GM18498 (cell line): ENCODE measurements at regions not wholly inside any gene's neighbourhood (a gene's known extent, or its start where the extent isn't known, plus 50 kb on each side); places are given as distances from the start of the nearest gene placed in this dataset.
"Not testable (repeated sequence)": the region's sequence is repeated elsewhere in the genome, so short reads cannot be mapped to it uniquely, and the experiment has no call there.

ENCODE experiments used
- ATAC-seq: cut with Tn5 transposase; IDR thresholded peaks from one replicate; pipeline ENCODE4 v1.9.1; 2021; ENCODE audit warnings: mild to moderate bottlenecking, moderate library complexity; ENCODE audit not compliant: unreplicated experiment

DNA sequence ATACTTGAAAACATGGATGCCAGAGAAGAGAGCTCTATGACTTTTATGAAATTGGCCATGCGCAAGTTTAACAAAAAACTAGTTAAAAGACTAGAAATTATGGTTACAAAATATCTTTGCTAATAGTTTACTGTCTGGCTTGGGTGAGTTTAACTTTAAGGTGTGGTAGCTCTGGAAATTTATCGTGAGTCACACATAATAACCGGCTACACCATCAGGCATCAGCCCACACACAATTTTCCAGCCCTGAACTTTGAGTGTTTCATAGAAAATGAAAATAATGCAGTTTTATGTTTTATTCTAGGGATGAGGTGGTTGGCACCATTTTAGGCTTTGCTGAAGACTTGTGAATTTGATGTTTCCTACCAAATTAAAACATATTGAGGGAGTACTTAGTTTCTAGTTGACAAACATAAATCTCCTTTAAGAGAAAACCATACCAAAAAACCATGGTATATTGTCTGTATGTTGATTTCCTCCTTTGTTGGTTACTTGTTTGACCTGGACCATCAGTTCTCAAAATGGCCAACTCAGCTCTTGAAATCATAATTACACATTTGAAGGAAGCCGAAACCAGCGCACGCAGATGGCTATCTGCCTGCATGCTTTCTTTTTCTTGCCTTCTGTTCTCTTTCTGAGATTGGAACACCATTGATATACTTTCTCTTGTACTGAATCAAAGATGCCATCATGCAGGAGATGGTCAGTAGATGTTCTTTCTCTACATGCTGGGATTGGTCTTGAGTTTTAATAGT is 125.1 kb downstream of the AKAP11 start:
- no peak for ATAC-seq

GRCh38 chr13:42398533-42398932 is 126.6 kb downstream of the AKAP11 start:
- ATAC-seq: no peak

GRCh38 chr13:42400188-42400833 is 128.4 kb downstream of the AKAP11 start:
- ATAC-seq: no peak

GRCh38 chr13:42401376-42401775 is 129.4 kb downstream of the AKAP11 start:
- ATAC-seq: no peak

DNA sequence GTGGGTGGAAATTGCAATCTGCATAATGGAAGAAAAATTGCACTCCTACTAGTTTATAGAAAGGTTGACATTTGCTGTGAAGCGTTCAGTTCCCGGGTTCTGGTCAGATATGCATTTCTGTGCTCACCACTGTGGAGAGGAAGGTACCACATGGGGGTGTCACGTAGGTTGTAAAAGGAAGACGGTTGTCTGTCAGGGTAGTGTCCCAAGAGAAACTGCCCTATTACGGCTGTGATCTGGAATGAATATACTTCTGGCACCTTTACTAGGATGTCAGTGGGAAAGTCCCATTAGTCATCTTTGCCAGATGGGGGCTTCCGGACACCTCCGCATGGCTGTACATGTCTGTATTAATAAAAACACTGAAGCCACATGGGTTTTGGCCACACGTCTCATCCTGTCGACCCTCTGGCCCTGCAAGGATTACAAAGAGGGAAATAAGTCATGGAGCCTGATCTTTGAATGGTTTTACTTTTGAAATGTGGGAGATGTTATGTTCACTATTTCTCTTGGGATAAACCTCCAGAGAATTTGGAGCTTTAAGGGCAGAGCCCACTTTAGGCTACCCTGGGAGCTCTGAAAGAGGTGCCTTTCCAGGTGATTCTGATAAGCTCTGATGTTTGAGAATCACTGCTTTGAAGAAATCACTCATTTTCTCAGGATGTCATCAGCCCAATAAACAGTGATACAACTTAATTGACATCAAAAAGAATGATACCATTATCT is 133.9 kb downstream of the AKAP11 start:
- ATAC-seq: peak; percentile 67

DNA sequence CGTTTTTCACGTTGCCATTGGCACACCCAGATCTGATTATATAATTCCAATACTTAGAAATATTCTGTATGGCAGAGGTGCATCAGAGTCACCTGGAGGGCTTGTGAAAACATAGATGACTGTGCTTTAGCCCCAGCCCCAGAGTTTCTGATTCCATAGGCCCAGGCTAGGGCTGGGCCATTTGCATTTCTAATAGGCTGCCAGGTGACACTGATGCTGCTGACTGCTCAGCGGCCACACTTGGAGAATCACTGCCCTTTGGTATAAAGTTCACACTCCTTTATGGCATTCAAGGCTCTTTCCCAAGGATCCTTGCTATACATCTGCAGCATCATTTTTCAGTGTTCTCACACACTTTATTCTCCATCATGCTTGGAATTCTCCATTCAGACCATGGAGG is 137.1 kb downstream of the AKAP11 start:
- ATAC-seq: no peak

DNA sequence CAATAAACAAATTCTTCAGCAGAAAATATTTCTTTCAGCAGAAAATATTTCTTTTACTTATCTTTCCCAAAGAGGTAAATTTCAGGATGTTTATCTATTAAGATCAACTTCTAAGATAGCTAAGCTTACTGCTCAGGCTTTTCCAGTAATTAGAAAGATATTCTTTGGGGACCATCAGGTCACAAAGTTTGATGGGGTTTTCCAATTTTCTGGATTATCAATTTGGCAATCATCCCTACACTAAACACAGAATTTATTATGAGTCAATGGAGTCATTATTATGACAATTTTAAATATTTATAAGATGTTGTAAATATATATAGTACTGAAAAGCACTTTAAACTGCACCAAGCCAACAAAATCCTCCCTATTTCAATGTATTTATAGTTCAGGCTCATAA is 137.6 kb downstream of the AKAP11 start:
- no peak for ATAC-seq

DNA sequence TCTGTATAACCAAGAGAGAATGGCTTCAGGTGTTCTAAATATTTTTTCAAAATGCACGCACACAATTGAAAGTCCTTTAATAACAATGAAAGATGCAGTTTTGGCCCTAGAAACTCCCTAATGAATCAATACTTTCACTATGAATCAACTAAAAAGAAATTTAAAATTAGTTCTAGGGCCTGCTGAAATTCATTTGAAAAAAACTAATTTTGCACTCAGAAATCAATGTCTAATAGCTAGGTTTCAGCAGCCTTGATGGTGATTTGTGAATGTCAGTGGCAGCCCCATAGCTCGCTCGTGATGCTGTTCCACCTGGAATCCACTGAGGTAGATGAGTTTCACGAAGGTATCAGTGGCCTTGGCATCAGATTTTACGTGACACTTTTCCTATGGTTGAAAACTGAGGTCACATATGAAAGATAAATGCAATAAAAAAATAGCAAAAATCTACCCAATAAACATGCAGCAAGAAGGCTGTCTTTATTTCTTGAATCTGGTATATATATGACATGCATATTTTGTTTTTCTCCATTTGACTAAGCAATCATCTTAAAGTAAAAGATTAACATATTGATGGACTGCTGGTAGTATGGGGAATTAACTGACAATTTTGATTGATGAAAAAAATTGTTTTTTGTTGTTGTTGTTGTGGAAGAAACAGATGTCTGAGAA is 141.0 kb downstream of the AKAP11 start:
- ATAC-seq: peak; percentile 48

- no peak for ATAC-seq
Observed at GRCh38 chr13:42413484-42413815, 141.5 kb downstream of the AKAP11 start.

DNA sequence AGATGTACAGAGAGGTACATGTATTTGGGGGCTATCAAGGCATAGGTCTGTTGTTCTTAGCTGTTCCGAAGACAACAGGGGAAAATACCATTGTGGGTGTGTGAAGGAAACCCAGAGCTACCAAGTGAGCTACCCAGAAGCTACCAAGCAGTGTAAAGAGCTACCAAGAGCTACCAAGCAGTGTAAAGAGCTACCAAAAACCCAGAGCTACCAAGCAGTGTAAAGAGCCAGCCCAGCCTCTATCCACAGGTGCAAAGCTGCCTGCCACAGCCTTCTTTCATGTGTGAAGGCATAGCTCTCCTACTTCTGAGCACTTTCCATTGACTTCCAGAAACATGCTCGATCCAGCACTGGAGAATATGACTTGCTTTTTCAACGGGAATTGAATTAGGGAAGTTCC is 145.7 kb downstream of the AKAP11 start:
- no peak for ATAC-seq

- no peak for ATAC-seq
Observed at GRCh38 chr13:42418184-42418583, 146.2 kb downstream of the AKAP11 start.

GRCh38 chr13:42420304-42420703 is 148.4 kb downstream of the AKAP11 start:
- peak; percentile 95 for ATAC-seq

DNA sequence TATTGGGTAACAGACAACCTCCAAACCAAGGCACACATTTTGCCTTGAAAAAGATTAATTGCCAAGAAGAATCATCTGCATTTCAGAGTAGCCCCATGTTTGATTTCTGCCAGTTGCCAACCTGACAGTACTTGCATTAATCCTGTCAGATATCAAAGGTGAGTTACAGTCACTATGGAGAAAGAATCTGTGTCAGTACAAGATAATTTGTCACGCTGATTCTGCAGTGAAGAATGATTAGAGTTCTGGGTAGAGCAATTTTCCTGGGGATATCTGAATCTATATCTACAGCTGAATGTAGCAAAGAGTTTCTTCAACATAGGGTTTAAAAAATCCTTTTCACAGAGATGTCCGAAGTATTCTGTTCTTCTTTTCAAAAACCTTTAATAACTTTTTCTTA is 150.7 kb downstream of the AKAP11 start:
- no peak for ATAC-seq

DNA sequence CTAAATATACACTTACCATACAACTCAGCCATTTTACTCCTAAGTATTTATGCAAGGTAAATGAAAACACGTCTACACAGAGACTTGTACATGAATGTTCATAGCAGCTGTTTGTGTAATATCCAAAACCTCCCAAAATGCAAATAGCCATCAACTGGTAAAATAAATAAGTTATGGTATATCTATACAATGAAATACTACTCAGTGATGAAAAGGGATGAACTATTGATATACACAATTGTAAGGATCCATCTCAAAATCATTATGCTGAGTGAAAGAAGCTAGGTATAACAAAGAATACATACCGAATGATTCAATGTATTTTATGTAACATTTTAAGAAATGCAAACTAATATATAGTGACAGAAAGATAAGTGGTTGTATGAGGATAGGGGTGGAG is 149.8 kb upstream of the TNFSF11 start:
- ATAC-seq: no peak

GRCh38 chr13:42445354-42445753 is 128.6 kb upstream of the TNFSF11 start:
- ATAC-seq: no peak

GRCh38 chr13:42446597-42446996 is 127.4 kb upstream of the TNFSF11 start:
- not testable (repeated sequence) for ATAC-seq

DNA sequence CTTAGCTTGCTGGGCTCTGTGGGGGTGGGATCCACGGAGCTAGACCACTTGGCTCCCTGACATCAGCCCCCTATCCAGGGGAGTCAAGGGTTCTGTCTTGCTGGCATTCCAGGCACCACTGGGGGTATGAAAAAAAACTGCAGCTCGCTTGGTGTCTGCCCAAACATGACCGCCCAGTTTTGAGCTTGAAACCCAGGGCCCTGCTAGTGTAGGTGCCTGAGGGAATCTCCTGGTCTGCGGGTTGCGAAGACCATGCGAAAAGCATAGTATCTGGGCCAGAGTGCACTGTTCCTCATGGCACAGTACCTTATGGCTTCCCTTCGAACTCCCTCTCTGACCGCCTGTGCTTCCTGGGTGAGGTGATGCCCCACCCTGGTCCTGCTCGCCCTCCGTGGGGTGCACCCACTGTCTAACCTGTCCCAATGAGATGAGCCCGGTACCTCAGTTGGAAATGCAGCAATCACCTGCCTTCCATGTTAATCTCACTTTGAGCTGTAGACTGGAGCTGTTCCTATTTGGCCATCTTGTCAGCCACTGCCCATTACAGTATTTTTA is 120.8 kb upstream of the TNFSF11 start:
- ATAC-seq: no peak

GRCh38 chr13:42454749-42455148 is 119.2 kb upstream of the TNFSF11 start:
- ATAC-seq: no peak

- no peak for ATAC-seq
Observed at GRCh38 chr13:42458193-42458592, 115.8 kb upstream of the TNFSF11 start.

DNA sequence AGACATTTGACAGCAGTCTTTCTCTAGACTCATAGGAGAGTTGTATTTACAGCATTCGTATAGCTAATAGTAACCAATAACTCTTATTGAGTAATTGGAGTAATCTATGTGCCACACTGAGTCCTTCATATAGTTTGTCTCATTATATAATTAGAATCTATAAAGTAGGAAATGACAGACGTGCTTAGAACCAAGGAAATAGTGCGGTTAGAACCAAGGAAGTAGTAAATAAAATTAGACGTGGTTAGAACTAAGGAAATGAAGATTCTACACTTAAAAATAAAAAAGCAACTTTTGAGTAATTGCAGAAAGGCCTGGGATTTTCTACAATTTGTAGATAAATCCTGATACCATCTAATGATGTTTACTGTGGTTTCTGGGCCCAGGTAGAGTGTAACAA is 107.8 kb upstream of the TNFSF11 start:
- no peak for ATAC-seq

DNA sequence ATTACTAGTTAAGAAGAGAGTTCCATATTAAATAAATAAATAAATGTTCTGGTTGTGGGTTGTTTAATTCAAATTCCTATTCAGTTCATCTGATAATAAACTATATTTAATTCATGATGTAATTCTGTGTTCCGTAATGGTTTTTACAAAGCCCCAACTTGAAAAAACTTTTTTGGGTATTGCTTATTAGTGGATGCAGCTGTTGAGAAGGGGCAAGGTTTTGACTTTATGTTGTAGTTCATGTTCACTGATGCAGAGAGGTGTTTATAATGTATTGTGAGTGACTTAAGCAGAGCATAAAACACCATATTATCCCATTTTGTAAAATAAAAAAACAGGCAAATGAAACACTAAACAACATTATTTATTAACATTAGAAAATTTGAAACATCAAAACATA is 107.3 kb upstream of the TNFSF11 start:
- no peak for ATAC-seq
